ENCODE measurements at regions not wholly inside any gene's neighbourhood (a gene's known extent, or its start where the extent isn't known, plus 50 kb on each side); places are given as distances from the start of the nearest gene placed in this dataset.

DNA sequence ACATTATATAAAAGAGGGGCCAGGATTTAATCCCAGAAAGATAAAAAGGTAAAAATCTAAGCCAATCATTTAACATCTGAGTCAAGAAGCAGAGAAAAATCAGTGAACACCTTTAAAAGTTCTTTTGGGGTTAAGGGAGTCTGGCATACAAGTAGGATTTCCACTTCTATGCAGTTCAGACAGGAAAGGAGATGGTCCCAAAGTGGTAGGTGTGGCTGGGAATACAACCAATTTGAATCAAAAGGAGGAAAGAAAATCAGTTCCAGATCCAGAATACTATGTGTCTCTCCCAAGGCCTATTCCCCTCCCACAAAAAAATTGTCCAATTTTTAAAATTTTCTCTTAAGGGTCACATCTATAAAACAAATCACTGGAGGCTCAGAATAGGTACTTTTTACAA lies 167.4 kb downstream of the PHLDA1 start:
- TF ChIP-seq GATA3 (IDR thresholded peaks at IDR 0.05; ENCODE audit: low read depth, low read length) (no peak), GATA2 (IDR thresholded peaks at IDR 0.05; ENCODE audit: low read depth, low read length) (no peak)

Measured in SH-SY5Y (cell line).